Body of pancreas (tissue), 4 donors: ENCODE measurements at regions not wholly inside any gene's neighbourhood (a gene's known extent, or its start where the extent isn't known, plus 50 kb on each side); places are given as distances from the start of the nearest gene placed in this dataset.

Experiments used
- ATAC-seq: fragments of 150-250 bp; one replicate; pipeline ENCODE4 v1.9.1; 2016
- DNase-seq, 4 donors: peaks; one replicate each; pipeline ENCODE4 v3.0.0-alpha.2; 2019
- H3K27ac ChIP-seq, 4 donors: fragments of 200-600 bp; sonication (generic); 1 replicate in 3 of 4; 2 replicates in 1 of 4; pipeline versions ENCODE4 v1.5.1 to v1.6.1; 2016 to 2019; ENCODE audit warnings: mild to moderate bottlenecking in 1 of 4, mixed read lengths in 1 of 4, moderate library complexity in 1 of 4
- H3K27me3 ChIP-seq, 2 donors: fragments of 200-600 bp; sonication (generic); one replicate each; pipeline ENCODE4 v1.6.0; 2016; ENCODE audit warnings: mild to moderate bottlenecking in 1 of 2
- H3K36me3 ChIP-seq, 2 donors: fragments of 200-600 bp; sonication (generic); replicated peaks in 1 of 2; 2 replicates each; pipeline ENCODE4 v1.5.1; 2016; ENCODE audit warnings: low read depth in 2 of 2; ENCODE audit not compliant: insufficient read depth in 1 of 2
- H3K4me1 ChIP-seq: fragments of 200-600 bp; sonication (generic); one replicate; pipeline ENCODE4 v1.6.0; 2016
- H3K4me3 ChIP-seq, 2 donors: fragments of 200-600 bp; sonication (generic); 1 replicate in 1 of 2; 2 replicates in 1 of 2; pipeline ENCODE4 v1.5.1; 2016 to 2019
- H3K9me3 ChIP-seq, 3 donors: fragments of 200-600 bp; sonication (generic); 1 replicate in 2 of 3; 2 replicates in 1 of 3; pipeline ENCODE4 v1.5.1; 2016
- CTCF ChIP-seq, 7 experiments: fragments of 450-650 bp in 4 of 7; fragments of 200-600 bp in 3 of 7; sonication (generic) in 3 of 7; IDR thresholded peaks; one replicate each; pipeline ENCODE4 v1.5.1; 2016 to 2019; ENCODE audit warnings: antibody characterized with exemption in 7 of 7
- POLR2A ChIP-seq, 3 donors: fragments of 450-650 bp; IDR thresholded peaks; one replicate each; pipeline ENCODE4 v1.6.1; 2016; ENCODE audit warnings: antibody characterized with exemption in 3 of 3, mild to moderate bottlenecking in 2 of 3
- WGBS, 2 donors: methylation state at CpG; one replicate each; pipeline ENCODE4 v1.1.5; 2017; 5-methylcytosine and 5-hydroxymethylcytosine counted together
- intact Hi-C: fragments of 100-400 bp; cut with DNase I; formaldehyde crosslinking; loops from one replicate; pipeline ENCODE4 v1.15.1; 2023

GRCh38 chr6:30802731-30803130 lies 58.4 kb upstream of the IER3 start:
- WGBS, 2 donors = 94 to 100% methylated on average over 1 of the region's 1 CpG
- ATAC-seq = no peak

GRCh38 chr6:30801950-30802349 lies 57.6 kb upstream of the IER3 start:
- DNase-seq (no peak), ATAC-seq (no peak)
- Histone ChIP-seq H3K9me3 (no peaks in the 10 kb centered on the region), H3K27me3 (no peaks in the 10 kb centered on the region), H3K4me1 (no peaks in the 10 kb centered on the region), H3K36me3 (no peaks in the 10 kb centered on the region), H3K4me3 (no peak overlapping the region), H3K27ac (no peak overlapping the region)
- intact Hi-C loops = no loop called here
- WGBS, 2 donors = 73 to 79% methylated on average over 8 of the region's 8 CpGs
- TF ChIP-seq POLR2A (IDR thresholded peaks at IDR 0.05) (no peak), CTCF (IDR thresholded peaks at IDR 0.05) (no peak)

More at GRCh38 chr6:30802731-30803130, 58.4 kb upstream of the IER3 start:
- no peaks in the 10 kb centered on the region for H3K27me3 ChIP-seq
- no peaks in the 10 kb centered on the region for H3K4me1 ChIP-seq
- DNase-seq = no peak
- no peak overlapping the region for H3K4me3 ChIP-seq
- H3K9me3 ChIP-seq = no peaks in the 10 kb centered on the region
- H3K27ac ChIP-seq = no peak overlapping the region
- H3K36me3 ChIP-seq = no peaks in the 10 kb centered on the region
- TF ChIP-seq CTCF (IDR thresholded peaks at IDR 0.05) = no peak
- TF ChIP-seq POLR2A (IDR thresholded peaks at IDR 0.05) = no peak
- intact Hi-C loops = no loop called here

GRCh38 chr6:30800871-30801270 lies 56.5 kb upstream of the IER3 start:
- WGBS, 2 donors = 68 to 72% methylated on average over 5 to 6 of the region's 6 CpGs
- DNase-seq (no peak), ATAC-seq (no peak)
- no peaks in the 10 kb centered on the region for H3K27me3 ChIP-seq
- intact Hi-C loops = no loop called here
- H3K27ac ChIP-seq = no peak overlapping the region
- H3K9me3 ChIP-seq = no peaks in the 10 kb centered on the region
- no peaks in the 10 kb centered on the region for H3K4me1 ChIP-seq
- H3K36me3 ChIP-seq = no peaks in the 10 kb centered on the region
- TF ChIP-seq POLR2A (IDR thresholded peaks at IDR 0.05) (no peak), CTCF (IDR thresholded peaks at IDR 0.05) (no peak)
- no peak overlapping the region for H3K4me3 ChIP-seq

- Histone ChIP-seq H3K27me3 (no peaks in the 10 kb centered on the region), H3K4me1 (no peaks in the 10 kb centered on the region), H3K36me3 (no peaks in the 10 kb centered on the region), H3K9me3 (no peaks in the 10 kb centered on the region), H3K27ac (no peak overlapping the region), H3K4me3 (no peak overlapping the region)
- intact Hi-C loops = no loop called here
- ATAC-seq = no peak
- WGBS, 2 donors = 67 to 76% methylated on average over 3 of the region's 3 CpGs
- no peak for DNase-seq
- TF ChIP-seq CTCF (IDR thresholded peaks at IDR 0.05) (no peak), POLR2A (IDR thresholded peaks at IDR 0.05) (no peak)
Measured at GRCh38 chr6:30799210-30799609, 54.9 kb upstream of the IER3 start.

GRCh38 chr6:30798494-30798893 lies 54.1 kb upstream of the IER3 start:
- ATAC-seq (no peak), DNase-seq (no peak)
- Histone ChIP-seq H3K9me3 (no peaks in the 10 kb centered on the region), H3K36me3 (no peaks in the 10 kb centered on the region), H3K4me3 (no peak overlapping the region), H3K4me1 (no peaks in the 10 kb centered on the region), H3K27me3 (no peaks in the 10 kb centered on the region), H3K27ac (no peak overlapping the region)
- 74 to 75% methylated on average over 3 of the region's 3 CpGs for WGBS, 2 donors
- intact Hi-C loops = no loop called here
- no peak for TF ChIP-seq CTCF (IDR thresholded peaks at IDR 0.05)
